Endothelial cell of umbilical vein (primary cell): ENCODE measurements at regions not wholly inside any gene's neighbourhood (a gene's known extent, or its start where the extent isn't known, plus 50 kb on each side); places are given as distances from the start of the nearest gene placed in this dataset.

Experiments
- BruUV-seq: library from RNA; stranded (reverse); fragments of 400-500 nt; replicated peaks from 2 replicates; lab custom pipeline; 2021; lab: Mats Ljungman, UMichigan
- CTCF ChIA-PET: fragments of 300-600, 350-600 bp; sonication (Branson Sonifier 250); formaldehyde crosslinking; loops from one replicate; lab custom pipeline; 2021; ENCODE audit warnings: antibody characterized with exemption, inconsistent platforms; lab: Charles Lee
- POLR2A ChIA-PET: fragments of 300-600, 350-600 bp; sonication (Branson Sonifier 250); formaldehyde crosslinking; loops from one replicate; lab custom pipeline; 2021; ENCODE audit warnings: antibody characterized with exemption, inconsistent platforms; lab: Charles Lee
- DNase-seq: peaks from one replicate; pipeline ENCODE4 v3.0.0-alpha.2; 2011; ENCODE audit warnings: low read depth, low spot score
- FAIRE-seq: peaks from 2 replicates; lab custom pipeline; 2011; peaks lifted over from hg19 to GRCh38; lab: Jason Lieb, UNC
- H2AFZ ChIP-seq: 2 replicates; pipeline ENCODE4 v1.6.0; 2012; ENCODE audit warnings: low read depth, low read length, control low read depth, inconsistent platforms
- H3K27ac ChIP-seq: 2 replicates; pipeline ENCODE4 v1.5.1; 2011; ENCODE audit warnings: low read depth, mild to moderate bottlenecking, control low read depth, low read length, moderate library complexity; ENCODE audit not compliant: insufficient read depth
- H3K27me3 ChIP-seq, 2 experiments: 2 replicates each; pipeline versions ENCODE4 v1.6.0 to v1.6.1; 2011; ENCODE audit warnings: low read length in 2 of 2, mixed read lengths in 1 of 2; ENCODE audit not compliant: control insufficient read depth in 2 of 2, insufficient read depth in 2 of 2
- H3K36me3 ChIP-seq, 2 experiments: 2 replicates in 1 of 2; 3 replicates in 1 of 2; pipeline ENCODE4 v1.5.1; 2011; ENCODE audit warnings: low read length in 2 of 2, mild to moderate bottlenecking in 1 of 2, moderate library complexity in 1 of 2; ENCODE audit not compliant: control insufficient read depth in 2 of 2, insufficient read depth in 2 of 2; ENCODE audit errors: extremely low read depth in 1 of 2
- H3K4me1 ChIP-seq: 3 replicates; pipeline ENCODE4 v1.5.1; 2011; ENCODE audit warnings: mild to moderate bottlenecking, low read length; ENCODE audit not compliant: control insufficient read depth, insufficient read depth; ENCODE audit errors: extremely low read depth
- H3K4me2 ChIP-seq: 2 replicates; pipeline ENCODE4 v1.6.1; 2011; ENCODE audit warnings: low read length, control low read depth, mixed read lengths; ENCODE audit not compliant: insufficient read depth
- H3K4me3 ChIP-seq, 3 experiments: fragments of 200-600 bp in 1 of 3; sonication (generic), shearing (Covaris generic) in 1 of 3; replicated peaks in 1 of 3; 2 replicates each; pipeline ENCODE4 v1.5.1; 2011 to 2016; ENCODE audit warnings: control low read depth in 3 of 3, low read length in 3 of 3, mild to moderate bottlenecking in 2 of 3, inconsistent platforms in 1 of 3, low read depth in 1 of 3, moderate library complexity in 1 of 3; ENCODE audit not compliant: insufficient read depth in 1 of 3
- H3K79me2 ChIP-seq: 2 replicates; pipeline ENCODE4 v1.6.0; 2012; ENCODE audit warnings: low read length, inconsistent platforms; ENCODE audit not compliant: control insufficient read depth, insufficient read depth
- H3K9ac ChIP-seq: replicated peaks from 2 replicates; pipeline ENCODE3; 2011; ENCODE audit warnings: low read length, control low read depth; ENCODE audit not compliant: insufficient read depth; ENCODE audit errors: extremely low read depth
- H3K9me1 ChIP-seq: replicated peaks from 3 replicates; pipeline ENCODE4 v1.6.0; 2011; ENCODE audit warnings: mild to moderate bottlenecking, low read length; ENCODE audit not compliant: control insufficient read depth, insufficient read depth; ENCODE audit errors: extremely low read depth
- H3K9me3 ChIP-seq: replicated peaks from 2 replicates; pipeline ENCODE4 v1.5.1; 2012; ENCODE audit warnings: low read length, inconsistent platforms; ENCODE audit not compliant: control insufficient read depth, insufficient read depth
- H4K20me1 ChIP-seq: replicated peaks from 2 replicates; pipeline ENCODE3; 2011; ENCODE audit warnings: mild to moderate bottlenecking, low read length; ENCODE audit not compliant: control insufficient read depth, insufficient read depth; ENCODE audit errors: extremely low read depth
- CTCF ChIP-seq, 2 donors: IDR thresholded peaks; 1 replicate in 1 of 2; 2 replicates in 1 of 2; pipeline ENCODE4 v1.5.1; 2011; ENCODE audit warnings: low read length in 2 of 2, mild to moderate bottlenecking in 2 of 2, moderate library complexity in 2 of 2, control low read depth in 1 of 2, inconsistent platforms in 1 of 2, low read depth in 1 of 2; ENCODE audit not compliant: insufficient read depth in 1 of 2; ENCODE audit errors: extremely low read depth in 1 of 2
- EZH2 ChIP-seq: IDR thresholded peaks from 2 replicates; pipeline ENCODE4 v1.6.1; 2012; ENCODE audit warnings: borderline replicate concordance, low read depth, mild to moderate bottlenecking, moderate library complexity, low read length, inconsistent platforms; ENCODE audit not compliant: severe bottlenecking
- FOS ChIP-seq: IDR thresholded peaks from 2 replicates; pipeline ENCODE4 v1.6.1; 2011; ENCODE audit warnings: mild to moderate bottlenecking, low read length, moderate library complexity, borderline replicate concordance; ENCODE audit not compliant: insufficient read depth
- GATA2 ChIP-seq: IDR thresholded peaks from 2 replicates; pipeline ENCODE4 v1.7.0; 2011; ENCODE audit warnings: low read depth, mild to moderate bottlenecking, moderate library complexity, mixed read lengths, low read length; ENCODE audit not compliant: insufficient read length, insufficient read depth
- JUN ChIP-seq: IDR thresholded peaks from 2 replicates; pipeline ENCODE4 v1.6.1; 2011; ENCODE audit warnings: borderline replicate concordance, low read depth; ENCODE audit not compliant: insufficient read length, insufficient read depth
- MAX ChIP-seq: IDR thresholded peaks from 2 replicates; pipeline ENCODE4 v1.6.1; 2011; ENCODE audit not compliant: insufficient read depth, insufficient read length
- MYC ChIP-seq: IDR thresholded peaks from one replicate; pipeline ENCODE4 v1.6.1; 2011; ENCODE audit warnings: mild to moderate bottlenecking, low read depth, low read length
- POLR2A ChIP-seq: IDR thresholded peaks from 2 replicates; pipeline ENCODE4 v1.6.1; 2012; ENCODE audit warnings: low read depth, mild to moderate bottlenecking, control low read depth, low read length
- POLR2AphosphoS5 ChIP-seq: IDR thresholded peaks from 2 replicates; pipeline ENCODE4 v1.6.1; 2012; ENCODE audit warnings: low read depth, mild to moderate bottlenecking, control low read depth, low read length, moderate library complexity; ENCODE audit not compliant: insufficient read depth
- dilution Hi-C: fragments of 300-500 bp; cut with MboI; formaldehyde crosslinking; loops from one replicate; pipeline ENCODE4 v1.15.0; 2019; ENCODE audit warnings: low sequenced_read_pairs; ENCODE audit not compliant: extremely low pct_ligation_motif_present
- intact Hi-C: fragments of 100-400 bp; cut with micrococcal nuclease; formaldehyde crosslinking; loops from one replicate; pipeline ENCODE4 v1.10.0; 2022

- Histone ChIP-seq H3K79me2 (no peaks in the 10 kb centered on the region), H3K9ac (no peak overlapping the region), H3K36me3 (no peaks in the 10 kb centered on the region), H3K27me3 (no peaks in the 10 kb centered on the region), H3K4me2 (no peak overlapping the region), H3K9me1 (no peaks in the 10 kb centered on the region), H4K20me1 (no peaks in the 10 kb centered on the region), H3K27ac (no peak overlapping the region), H2AFZ (no peak overlapping the region), H3K4me3 (no peak overlapping the region), H3K9me3 (no peaks in the 10 kb centered on the region), H3K4me1 (no peaks in the 10 kb centered on the region)
- FAIRE-seq: no peak
- BruUV-seq: no TSS peak
- no peak for DNase-seq
- dilution Hi-C loops (no loop called here), intact Hi-C loops (no loop called here)
- no peak for TF ChIP-seq EZH2
- no peak for TF ChIP-seq FOS
- no peak for TF ChIP-seq JUN
- no peak for TF ChIP-seq CTCF (IDR thresholded peaks at IDR 0.05; ENCODE audit: extremely low read depth in 1 of 2, insufficient read depth in 1 of 2, low read depth in 1 of 2, low read length in 2 of 2)
- TF ChIP-seq MYC: no peak
- ChIA-PET CTCF (no interaction called here), POLR2A (no interaction called here)
Observed at GRCh38 chr10:113411456-113411855, 141.4 kb upstream of the HABP2 start.

- intact Hi-C loops (no loop called here), dilution Hi-C loops (no loop called here)
- Histone ChIP-seq H3K9me3 (no peaks in the 10 kb centered on the region), H2AFZ (no peak overlapping the region), H3K27me3 (no peaks in the 10 kb centered on the region), H3K36me3 (no peaks in the 10 kb centered on the region), H3K79me2 (no peaks in the 10 kb centered on the region), H3K9ac (no peak overlapping the region), H4K20me1 (no peaks in the 10 kb centered on the region), H3K4me1 (no peaks in the 10 kb centered on the region), H3K4me3 (no peak overlapping the region), H3K4me2 (no peak overlapping the region), H3K9me1 (no peaks in the 10 kb centered on the region), H3K27ac (no peak overlapping the region)
- FAIRE-seq (no peak), DNase-seq (no peak)
- no TSS peak for BruUV-seq
- ChIA-PET POLR2A (no interaction called here), CTCF (no interaction called here)
- TF ChIP-seq FOS (no peak), POLR2AphosphoS5 (no peak), GATA2 (no peak), POLR2A (no peak), JUN (no peak), MAX (no peak), EZH2 (no peak), CTCF (IDR thresholded peaks at IDR 0.05; ENCODE audit: extremely low read depth in 1 of 2, insufficient read depth in 1 of 2, low read depth in 1 of 2, low read length in 2 of 2) (no peak), MYC (no peak)
Observed at GRCh38 chr10:113412161-113412560, 140.7 kb upstream of the HABP2 start.
